HepG2 (cell line): ENCODE measurements at regions not wholly inside any gene's neighbourhood (a gene's known extent, or its start where the extent isn't known, plus 50 kb on each side); places are given as distances from the start of the nearest gene placed in this dataset.

ENCODE experiments used
- ATAC-seq: fragments of 200-7000 bp; cut with Tn5 transposase; 3 replicates; pipeline ENCODE4 v1.9.1; 2020; ENCODE audit warnings: mild to moderate bottlenecking, moderate library complexity
- BruUV-seq: library from RNA; stranded (reverse); fragments of 400-500 nt; replicated peaks from 2 replicates; lab custom pipeline; 2021; lab: Mats Ljungman, UMichigan
- CTCF ChIA-PET: fragments of 300-600 bp; formaldehyde crosslinking; extraction: SDS; loops from one replicate; lab custom pipeline; 2021; ENCODE audit warnings: low total read pairs, inconsistent platforms, low intra/inter-chr PET ratio; lab: Yijun Ruan, JAX
- POLR2A ChIA-PET: fragments of 350-600 bp; sonication (Branson Sonifier 250); formaldehyde crosslinking; loops from one replicate; lab custom pipeline; 2020; ENCODE audit warnings: antibody characterized with exemption, inconsistent platforms; lab: Yijun Ruan, JAX
- DNase-seq: peaks from one replicate; pipeline ENCODE4 v3.0.0-alpha.2; 2015; ENCODE audit warnings: low spot score
- FAIRE-seq: peaks from 3 replicates; lab custom pipeline; 2011; peaks lifted over from hg19 to GRCh38; lab: Jason Lieb, UNC
- H2AFZ ChIP-seq: one replicate; pipeline ENCODE4 v1.6.1; 2011; ENCODE audit warnings: low read length, inconsistent platforms
- H3K27ac ChIP-seq: fragments of 300-600 bp; 3 replicates; pipeline ENCODE4 v1.8.0; 2011; ENCODE audit warnings: mixed run types, mild to moderate bottlenecking, mixed read lengths, low read length, inconsistent platforms; ENCODE audit not compliant: insufficient read depth; ENCODE audit errors: extremely low read length
- H3K27me3 ChIP-seq, 2 experiments: fragments of 200-600 bp in 1 of 2; 2 replicates in 1 of 2; 3 replicates in 1 of 2; pipeline versions ENCODE4 v1.6.0 to v1.8.0; 2011; ENCODE audit warnings: low read length in 2 of 2, mild to moderate bottlenecking in 2 of 2, moderate library complexity in 2 of 2, inconsistent platforms in 1 of 2; ENCODE audit not compliant: insufficient read depth in 2 of 2, control insufficient read depth in 1 of 2
- H3K36me3 ChIP-seq, 2 experiments: fragments of 200-600 bp in 1 of 2; replicated peaks in 1 of 2; 2 replicates in 1 of 2; 3 replicates in 1 of 2; pipeline versions ENCODE4 v1.5.1 to v1.8.0; 2011; ENCODE audit warnings: low read length in 2 of 2, inconsistent platforms in 1 of 2; ENCODE audit not compliant: insufficient read depth in 2 of 2, control insufficient read depth in 1 of 2
- H3K4me1 ChIP-seq: 2 replicates; pipeline ENCODE4 v1.5.1; 2012; ENCODE audit warnings: low read length, inconsistent platforms; ENCODE audit not compliant: insufficient read depth
- H3K4me2 ChIP-seq: 2 replicates; pipeline ENCODE4 v1.6.0; 2011; ENCODE audit warnings: low read depth, low read length, inconsistent platforms
- H3K4me3 ChIP-seq, 3 experiments: fragments of 200-600 bp in 1 of 3; sonication (generic), shearing (Covaris generic) in 1 of 3; replicated peaks in 1 of 3; 2 replicates each; pipeline ENCODE4 v1.5.1; 2011 to 2016; ENCODE audit warnings: low read length in 3 of 3, inconsistent platforms in 2 of 3, low read depth in 2 of 3, mild to moderate bottlenecking in 2 of 3, control low read depth in 1 of 3, mixed read lengths in 1 of 3; ENCODE audit not compliant: insufficient read depth in 1 of 3
- H3K79me2 ChIP-seq: one replicate; pipeline ENCODE4 v1.6.1; 2011; ENCODE audit warnings: low read length, inconsistent platforms; ENCODE audit not compliant: insufficient read depth
- H3K9ac ChIP-seq: 2 replicates; pipeline ENCODE4 v1.6.0; 2011; ENCODE audit warnings: mild to moderate bottlenecking, low read depth, low read length, inconsistent platforms; ENCODE audit not compliant: insufficient read depth
- H3K9me3 ChIP-seq: 2 replicates; pipeline ENCODE4 v1.5.1; 2012; ENCODE audit warnings: mild to moderate bottlenecking, low read length
- H4K20me1 ChIP-seq: 2 replicates; pipeline ENCODE4 v1.6.0; 2011; ENCODE audit warnings: inconsistent platforms, mild to moderate bottlenecking, low read length, moderate library complexity; ENCODE audit not compliant: insufficient read depth
- FOXP1 ChIP-seq, 2 experiments: fragments of 450-650 bp in 1 of 2; IDR thresholded peaks; 2 replicates each; pipeline ENCODE4 v1.6.1; 2017 to 2018; ENCODE audit warnings: antibody characterized with exemption in 1 of 2
- PRDM4 ChIP-seq: sonication (generic); formaldehyde crosslinking; IDR thresholded peaks from 2 replicates; pipeline ENCODE4 v1.9.0; 2021; ENCODE audit warnings: missing genetic modification reagents, borderline replicate concordance
- SNRNP70 ChIP-seq: fragments of 200-400 bp; formaldehyde crosslinking; IDR thresholded peaks from 2 replicates; pipeline ENCODE4 v1.6.1; 2017; ENCODE audit warnings: mild to moderate bottlenecking, low read depth, low read length, moderate library complexity
- SYNCRIP ChIP-seq: fragments of 200-400 bp; formaldehyde crosslinking; IDR thresholded peaks from 2 replicates; pipeline ENCODE4 v1.6.1; 2018; ENCODE audit warnings: mild to moderate bottlenecking, low read depth, low read length; ENCODE audit not compliant: insufficient read depth
- WGBS: methylation state at CpG from one replicate; pipeline ENCODE4 v1.1.6; 2017; ENCODE audit warnings: low lambda C conversion rate; 5-methylcytosine and 5-hydroxymethylcytosine counted together
- in situ Hi-C: cut with HindIII; loops from 2 replicates; pipeline ENCODE4 v1.10.0; 2017; ENCODE audit warnings: low pct_unique_long_range_greater_than_20kb; ENCODE audit not compliant: extremely low pct_ligation_motif_present
- intact Hi-C: fragments of 100-400 bp; cut with micrococcal nuclease; formaldehyde crosslinking; loops from one replicate; pipeline ENCODE4 v1.10.0; 2022; ENCODE audit not compliant: unreplicated experiment

- in situ Hi-C loops: no loop called here
- DNase-seq: no peak
- no TSS peak for BruUV-seq
- no peak overlapping the region for H2AFZ ChIP-seq
- TF ChIP-seq SNRNP70: no peak
- TF ChIP-seq, all 625 proteins: peak for 0
- H3K4me3 ChIP-seq: no peak overlapping the region
- ChIA-PET POLR2A (no interaction called here), CTCF (no interaction called here)
- no peak for FAIRE-seq
- no peaks in the 10 kb centered on the region for H3K36me3 ChIP-seq
- H3K9me3 ChIP-seq: peaks cover 27% of the 10 kb centered on the region
- no peaks in the 10 kb centered on the region for H3K79me2 ChIP-seq
- ATAC-seq: no peak
- H3K9ac ChIP-seq: no peak overlapping the region
- intact Hi-C loops: no loop called here
- no peaks in the 10 kb centered on the region for H3K4me1 ChIP-seq
- no peak overlapping the region for H3K27ac ChIP-seq
- no peak overlapping the region for H3K4me2 ChIP-seq
- H4K20me1 ChIP-seq: no peaks in the 10 kb centered on the region
- H3K27me3 ChIP-seq: no peaks in the 10 kb centered on the region
Observed at GRCh38 chr6:68391953-68392352, 243.1 kb upstream of the ADGRB3 start.

GRCh38 chr6:68372991-68373390, 262.1 kb upstream of the ADGRB3 start:
- CTCF ChIA-PET: no interaction called here
- H3K27ac ChIP-seq: no peak overlapping the region
- H3K4me3 ChIP-seq: no peak overlapping the region
- H3K4me2 ChIP-seq: no peak overlapping the region
- under 1% methylated on average over 5 of the region's 5 CpGs for WGBS
- no peak for DNase-seq
- H3K36me3 ChIP-seq: no peaks in the 10 kb centered on the region
- ATAC-seq: no peak
- no peak for FAIRE-seq
- no peak for TF ChIP-seq FOXP1 (IDR thresholded peaks at IDR 0.05)
- TF ChIP-seq FOXP1 (CRISPR knock-in tag; IDR thresholded peaks at IDR 0.05): no peak
- TF ChIP-seq PRDM4 (CRISPR knock-in tag): no peak
- no peak for TF ChIP-seq SYNCRIP
- H3K79me2 ChIP-seq: no peaks in the 10 kb centered on the region
- no peaks in the 10 kb centered on the region; the same call in 1 of the 2 replicates for H3K4me1 ChIP-seq
- POLR2A ChIA-PET: no interaction called here
- no TSS peak for BruUV-seq
- intact Hi-C loops (no loop called here), in situ Hi-C loops (no loop called here)
- H3K9ac ChIP-seq: no peak overlapping the region
- no peak overlapping the region for H2AFZ ChIP-seq
- no peaks in the 10 kb centered on the region for H3K27me3 ChIP-seq
- H3K9me3 ChIP-seq: no peaks in the 10 kb centered on the region; the same call in 1 of the 2 replicates
- H4K20me1 ChIP-seq: no peaks in the 10 kb centered on the region
